ENCODE measurements at regions not wholly inside any gene's neighbourhood (a gene's known extent, or its start where the extent isn't known, plus 50 kb on each side); places are given as distances from the start of the nearest gene placed in this dataset.
"Not testable (repeated sequence)": the region's sequence is repeated elsewhere in the genome, so short reads cannot be mapped to it uniquely, and the experiment has no call there.

- DNase-seq (ENCODE audit: low read depth), result peak; percentile 72
Measured at GRCh38 chr11:16605894-16606783, 132.3 kb upstream of the C11orf58 start.

- no peak for DNase-seq (ENCODE audit: low read depth)
Measured at GRCh38 chr11:16605389-16605893, 133.0 kb upstream of the C11orf58 start.

- DNase-seq (ENCODE audit: low read depth), result no peak
Measured at GRCh38 chr11:16604794-16605388, 133.6 kb upstream of the C11orf58 start.

- DNase-seq (ENCODE audit: low read depth), result no peak
Measured at GRCh38 chr11:16603890-16604793, 134.3 kb upstream of the C11orf58 start.

GRCh38 chr11:16603245-16603644 lies 135.2 kb upstream of the C11orf58 start:
- no peak for DNase-seq (ENCODE audit: low read depth)

- no peak for DNase-seq (ENCODE audit: low read depth)
Measured at GRCh38 chr11:16598906-16599305, 139.5 kb upstream of the C11orf58 start.

- no peak for DNase-seq (ENCODE audit: low read depth)
Measured at GRCh38 chr11:16598032-16598431, 140.4 kb upstream of the C11orf58 start.

- no peak for DNase-seq (ENCODE audit: low read depth)
Measured at GRCh38 chr11:16596231-16596630, 142.2 kb upstream of the C11orf58 start.

- DNase-seq (ENCODE audit: low read depth), result no peak
Measured at GRCh38 chr11:16591157-16591556, 147.3 kb upstream of the C11orf58 start.

- no peak for DNase-seq (ENCODE audit: low read depth)
Measured at GRCh38 chr11:16587670-16588069, 150.8 kb upstream of the C11orf58 start.

GRCh38 chr11:16584569-16584968 lies 153.9 kb upstream of the C11orf58 start:
- no peak for DNase-seq (ENCODE audit: low read depth)

GRCh38 chr11:16581078-16581477 lies 157.4 kb upstream of the C11orf58 start:
- DNase-seq (ENCODE audit: low read depth), result not testable (repeated sequence)

- DNase-seq (ENCODE audit: low read depth), result no peak
Measured at GRCh38 chr11:16577490-16577889, 161.0 kb upstream of the C11orf58 start.

- not testable (repeated sequence) for DNase-seq (ENCODE audit: low read depth)
Measured at GRCh38 chr11:16574889-16575288, 163.6 kb upstream of the C11orf58 start.

- no peak for DNase-seq (ENCODE audit: low read depth)
Measured at GRCh38 chr11:16572945-16573344, 165.5 kb upstream of the C11orf58 start.

GRCh38 chr11:16561150-16561549 lies 177.3 kb upstream of the C11orf58 start:
- DNase-seq (ENCODE audit: low read depth), result no peak

GRCh38 chr11:16558494-16558893 lies 180.0 kb upstream of the C11orf58 start:
- no peak for DNase-seq (ENCODE audit: low read depth)

- DNase-seq (ENCODE audit: low read depth), result no peak
Measured at GRCh38 chr11:16555956-16556355, 182.5 kb upstream of the C11orf58 start.

- no peak for DNase-seq (ENCODE audit: low read depth)
Measured at GRCh38 chr11:16554361-16554760, 184.1 kb upstream of the C11orf58 start.

- DNase-seq (ENCODE audit: low read depth), result no peak
Measured at GRCh38 chr11:16547879-16548278, 190.6 kb upstream of the C11orf58 start.

GRCh38 chr11:16543642-16544041 lies 187.3 kb upstream of the SOX6 start:
- DNase-seq (ENCODE audit: low read depth), result no peak

- DNase-seq (ENCODE audit: low read depth), result no peak
Measured at GRCh38 chr11:16542353-16542752, 186.0 kb upstream of the SOX6 start.
